HG02571 (cell line): ENCODE measurements at regions not wholly inside any gene's neighbourhood (a gene's known extent, or its start where the extent isn't known, plus 50 kb on each side); places are given as distances from the start of the nearest gene placed in this dataset.

Experiments used
- ATAC-seq: cut with Tn5 transposase; IDR thresholded peaks from one replicate; pipeline ENCODE4 v1.9.1; 2021; ENCODE audit warnings: mild to moderate bottlenecking, moderate library complexity; ENCODE audit not compliant: unreplicated experiment

DNA sequence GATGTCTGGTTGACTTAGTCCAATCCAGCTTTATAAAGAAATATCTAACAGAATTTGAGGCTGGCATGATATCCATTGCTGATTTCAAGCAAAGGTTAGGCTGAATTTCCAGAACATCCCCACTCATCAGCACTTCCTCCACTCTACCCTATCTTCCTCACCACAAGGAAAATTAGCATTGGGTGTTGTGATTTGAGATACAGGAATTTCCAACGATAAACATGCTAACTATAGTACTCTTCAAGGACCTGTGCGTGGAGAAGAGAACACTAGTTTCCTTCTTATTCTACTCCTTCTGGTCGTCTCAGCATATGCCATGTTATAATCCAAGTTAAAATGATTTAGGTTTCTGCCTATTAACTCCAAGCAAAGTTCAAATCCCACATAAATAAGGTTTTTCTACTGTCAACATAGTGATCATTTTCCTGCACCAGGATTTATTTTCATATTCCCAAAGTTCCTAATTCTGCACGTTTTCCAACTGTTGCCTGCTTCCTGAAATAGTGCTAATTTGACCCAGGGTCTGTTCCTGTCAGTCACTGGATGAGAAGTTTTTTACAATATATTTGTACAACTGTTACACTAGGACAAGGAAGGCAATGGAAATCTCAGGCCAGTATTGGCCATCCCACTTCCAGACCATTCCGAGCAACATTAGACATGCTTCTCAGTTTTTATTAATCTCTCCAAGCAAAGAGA, 177.6 kb upstream of the EDNRA start:
- no peak for ATAC-seq

DNA sequence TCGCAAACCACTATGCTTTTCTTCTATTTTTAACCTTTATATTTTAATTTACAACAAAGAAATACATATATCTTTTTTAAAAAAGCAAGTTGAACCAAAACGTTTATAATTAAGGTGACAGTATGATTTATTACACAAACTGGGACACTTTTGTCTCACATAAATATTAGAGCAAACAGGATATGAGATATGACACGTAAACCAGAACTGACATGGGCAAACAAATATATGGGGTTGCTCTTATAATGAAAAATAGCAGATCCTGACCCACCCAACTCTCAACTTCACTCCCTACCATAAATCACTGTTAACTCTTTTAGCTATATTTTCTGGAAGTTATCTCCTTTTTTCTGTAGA, 177.0 kb upstream of the EDNRA start:
- no peak for ATAC-seq

- no peak for ATAC-seq
These were observed 172.8 kb upstream of the EDNRA start for GRCh38 chr4:147307896-147308674.

DNA sequence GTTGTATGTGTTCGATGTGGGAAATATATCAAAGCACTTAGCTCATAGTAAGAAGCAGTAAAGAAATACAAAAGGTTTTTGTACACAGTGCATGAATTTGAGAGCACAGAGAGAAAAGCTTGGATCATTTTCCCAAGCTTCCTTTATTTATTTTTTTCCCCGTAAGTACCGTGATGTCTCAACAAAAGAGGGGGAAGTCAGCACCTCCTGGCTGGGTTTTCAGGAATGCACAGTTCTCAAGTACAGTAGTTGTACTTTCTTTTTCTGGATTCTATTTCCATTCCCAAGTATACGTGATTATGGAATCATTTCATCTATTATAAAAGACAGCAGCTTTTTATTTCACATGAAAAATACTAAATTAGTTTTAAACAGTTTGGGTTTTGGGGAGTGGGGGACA, 171.5 kb upstream of the EDNRA start:
- no peak for ATAC-seq

- ATAC-seq: no peak
These were observed 170.6 kb upstream of the EDNRA start for GRCh38 chr4:147310312-147310711.

- ATAC-seq: no peak
These were observed 168.9 kb upstream of the EDNRA start for GRCh38 chr4:147311956-147312355.

GRCh38 chr4:147312376-147313046, 168.4 kb upstream of the EDNRA start:
- ATAC-seq: no peak

DNA sequence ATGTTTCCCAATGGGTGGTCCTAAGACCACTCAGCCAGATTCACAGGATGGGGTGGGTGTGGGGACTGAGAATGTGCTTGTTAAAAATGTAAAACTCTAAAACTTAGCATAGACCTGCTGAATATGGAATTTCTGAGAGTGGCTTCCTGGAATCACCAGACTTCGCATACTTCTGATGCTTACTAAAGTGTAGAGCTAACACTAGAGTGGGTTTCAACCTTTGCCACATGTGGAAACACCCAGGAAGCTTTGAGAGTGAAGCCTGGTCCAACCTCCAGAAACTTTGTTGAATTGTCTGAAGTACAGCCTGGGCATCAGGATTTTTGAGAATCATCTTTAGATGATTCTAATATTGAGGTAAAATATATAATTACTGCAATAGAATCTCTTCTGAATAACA, 167.8 kb upstream of the EDNRA start:
- ATAC-seq: no peak

DNA sequence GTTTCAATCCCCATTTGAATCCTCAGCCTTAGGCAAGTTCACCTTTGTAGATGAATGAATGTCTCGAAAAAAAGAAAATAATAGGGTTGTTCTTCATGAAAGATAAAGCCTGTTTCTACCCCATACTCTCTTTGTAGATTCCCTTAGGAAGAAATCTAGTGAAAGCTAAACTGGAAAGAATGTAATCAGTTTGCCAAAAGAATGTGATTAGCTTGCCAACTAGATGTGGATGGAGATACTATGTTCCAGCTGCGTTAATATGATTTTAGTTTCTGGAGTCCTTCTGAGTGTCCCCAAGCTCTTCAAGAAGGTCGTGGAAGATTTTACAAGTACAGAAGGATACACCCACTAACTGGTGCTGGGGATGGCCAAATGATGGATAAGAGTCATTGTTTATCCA, 162.3 kb upstream of the EDNRA start:
- no peak for ATAC-seq

GRCh38 chr4:147325571-147325981, 155.3 kb upstream of the EDNRA start:
- no peak for ATAC-seq

- no peak for ATAC-seq
These were observed 154.3 kb upstream of the EDNRA start for GRCh38 chr4:147326591-147326990.

DNA sequence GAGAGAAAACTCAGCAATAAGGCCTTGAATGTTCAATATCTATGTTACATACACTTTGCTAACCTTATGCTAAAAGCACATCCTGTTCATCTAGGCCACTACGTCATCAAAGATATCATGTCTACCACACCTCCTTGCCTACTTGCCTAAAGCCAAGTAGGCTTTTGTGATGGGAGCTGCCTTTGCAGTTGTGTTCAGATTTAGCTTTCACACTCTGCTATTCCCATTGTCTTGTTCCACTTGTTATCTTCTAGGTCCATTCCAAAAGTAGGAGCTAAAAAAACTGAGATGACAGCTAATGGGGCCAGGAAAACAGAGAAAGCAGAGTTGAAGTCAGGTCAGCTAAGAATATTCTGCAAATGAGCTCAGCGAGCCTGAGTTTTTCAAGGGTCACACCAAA, 153.6 kb upstream of the EDNRA start:
- ATAC-seq: no peak

DNA sequence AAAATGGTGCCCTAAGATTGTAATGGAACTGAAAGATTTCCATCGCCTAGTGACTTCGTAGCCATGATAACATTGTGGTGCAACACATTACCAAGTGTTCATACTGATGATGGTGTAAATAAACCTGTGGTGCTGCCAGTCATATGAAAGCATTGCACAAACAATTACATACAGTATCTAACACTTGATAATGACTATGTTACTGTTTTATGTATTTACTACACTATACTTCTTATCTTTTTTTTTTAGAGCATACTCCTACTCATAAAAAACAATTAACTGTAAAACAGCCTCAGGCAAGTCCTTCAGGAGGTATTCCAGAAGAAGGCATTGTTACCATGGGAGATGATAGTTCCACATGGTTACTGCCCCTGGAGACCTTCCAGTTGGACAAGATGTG, 152.7 kb upstream of the EDNRA start:
- ATAC-seq: no peak

DNA sequence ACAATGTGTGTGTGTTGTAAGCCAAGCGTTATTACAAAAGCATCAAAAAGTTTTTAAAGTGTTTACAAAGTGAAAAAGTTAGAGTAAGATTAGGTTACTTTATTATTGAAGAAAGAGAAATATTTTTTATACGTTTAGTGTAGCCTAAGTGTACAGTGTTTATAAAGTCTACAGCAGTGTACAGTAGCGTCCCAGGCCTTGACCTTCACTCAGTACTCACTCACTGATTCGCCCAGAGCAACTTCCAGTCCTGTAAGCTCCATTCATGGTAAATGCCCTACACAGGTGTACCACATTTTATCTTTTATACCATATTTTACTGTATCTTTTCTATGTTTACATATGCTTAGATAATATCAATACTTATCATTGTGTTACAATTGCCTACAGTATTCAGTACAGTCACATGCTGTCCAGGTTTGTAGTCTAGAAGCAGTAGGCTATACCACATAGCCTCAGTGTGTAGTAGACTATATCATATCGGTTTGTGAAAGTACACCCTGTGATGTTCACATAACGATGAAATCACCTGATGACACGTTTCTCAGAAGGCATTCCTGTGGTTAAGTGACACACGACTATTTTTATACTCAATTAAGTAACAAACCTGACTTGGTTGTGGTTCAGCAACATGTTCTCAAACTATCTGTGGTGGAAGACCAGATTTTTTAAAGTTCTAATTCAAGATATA, 152.0 kb upstream of the EDNRA start:
- no peak for ATAC-seq

GRCh38 chr4:147332091-147332490, 148.8 kb upstream of the EDNRA start:
- ATAC-seq: no peak

- ATAC-seq: no peak
These were observed 146.4 kb upstream of the EDNRA start for GRCh38 chr4:147334478-147334877.

DNA sequence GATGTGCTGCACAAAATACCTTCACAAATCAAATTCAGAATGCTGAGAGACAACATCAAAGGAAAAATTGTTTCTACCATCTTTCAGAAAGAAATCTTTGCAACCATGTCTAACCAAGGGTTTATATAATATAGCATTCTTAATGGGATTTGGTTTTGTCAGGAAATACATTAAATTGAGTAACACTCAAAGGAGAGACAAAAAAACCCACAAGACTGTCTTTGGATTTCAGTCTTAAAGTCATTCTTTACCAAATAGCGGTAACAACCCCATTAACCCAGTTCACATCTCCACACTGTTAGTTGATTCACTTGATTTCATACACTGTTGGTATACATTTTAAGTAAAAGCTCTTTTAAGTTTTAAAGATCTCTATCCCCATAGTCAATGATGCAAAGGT, 145.7 kb upstream of the EDNRA start:
- ATAC-seq: no peak

GRCh38 chr4:147336252-147336651, 144.6 kb upstream of the EDNRA start:
- ATAC-seq: no peak

GRCh38 chr4:147339100-147339499, 141.8 kb upstream of the EDNRA start:
- ATAC-seq: no peak

DNA sequence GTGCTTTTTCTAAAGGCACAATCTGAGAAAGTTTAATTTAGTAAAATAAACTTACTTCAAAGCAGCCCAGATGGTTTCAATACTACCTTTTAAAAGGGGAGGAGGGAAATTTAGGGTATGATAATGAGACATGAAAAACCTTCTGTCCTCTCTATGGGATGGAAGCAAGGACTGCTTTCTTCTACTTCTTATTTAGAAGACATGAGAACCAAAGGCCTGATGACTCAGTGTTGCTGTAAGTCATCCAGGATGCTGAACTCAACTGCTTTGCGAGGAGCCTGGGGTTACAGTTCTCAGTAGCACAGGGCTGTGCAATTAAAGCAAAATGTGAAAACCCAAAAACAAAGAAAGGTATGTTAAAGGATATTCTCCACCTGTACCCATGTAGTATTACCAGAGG, 140.8 kb upstream of the EDNRA start:
- no peak for ATAC-seq

- no peak for ATAC-seq
These were observed 140.2 kb upstream of the EDNRA start for GRCh38 chr4:147340591-147341120.
